ENCODE measurements at regions not wholly inside any gene's neighbourhood (a gene's known extent, or its start where the extent isn't known, plus 50 kb on each side); places are given as distances from the start of the nearest gene placed in this dataset.
"Not testable (repeated sequence)": the region's sequence is repeated elsewhere in the genome, so short reads cannot be mapped to it uniquely, and the experiment has no call there.

DNA sequence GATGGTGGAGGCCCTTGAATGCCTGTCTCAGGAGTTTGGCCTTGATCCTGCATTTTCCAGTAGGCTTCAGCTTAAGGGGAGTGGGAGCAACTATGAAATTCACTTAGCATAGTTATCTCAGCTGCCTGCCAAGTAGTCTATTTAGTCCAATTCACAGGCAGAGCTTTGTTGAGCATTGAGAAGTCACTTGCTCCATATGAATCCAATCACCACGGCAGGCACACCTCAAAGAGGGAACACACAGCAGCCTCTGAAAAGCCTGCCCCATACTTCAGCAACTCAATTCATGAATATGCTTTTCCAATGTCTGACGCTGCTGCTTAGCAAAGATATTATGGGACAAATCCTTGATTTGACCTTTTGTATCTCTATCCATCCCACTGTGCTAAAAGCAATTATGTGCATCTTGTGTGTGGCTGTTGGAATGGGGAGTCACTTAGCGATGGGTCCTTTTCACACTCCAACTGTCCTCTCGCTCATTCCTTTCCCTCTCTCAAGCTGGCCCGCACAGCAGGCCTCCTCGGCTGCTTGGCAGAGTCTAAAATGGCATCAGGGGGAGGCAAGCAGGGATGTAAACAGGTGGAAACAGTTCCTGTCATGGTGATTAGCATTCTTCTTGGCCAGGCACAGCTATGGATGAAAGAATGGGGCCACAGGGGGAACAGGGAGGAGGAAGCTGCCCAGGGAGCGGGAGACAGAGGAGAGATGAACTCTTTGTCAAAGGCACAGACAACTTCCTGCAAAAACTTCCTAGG, 56.0 kb upstream of the LRPPRC start:
- DNase-seq: no peak

DNA sequence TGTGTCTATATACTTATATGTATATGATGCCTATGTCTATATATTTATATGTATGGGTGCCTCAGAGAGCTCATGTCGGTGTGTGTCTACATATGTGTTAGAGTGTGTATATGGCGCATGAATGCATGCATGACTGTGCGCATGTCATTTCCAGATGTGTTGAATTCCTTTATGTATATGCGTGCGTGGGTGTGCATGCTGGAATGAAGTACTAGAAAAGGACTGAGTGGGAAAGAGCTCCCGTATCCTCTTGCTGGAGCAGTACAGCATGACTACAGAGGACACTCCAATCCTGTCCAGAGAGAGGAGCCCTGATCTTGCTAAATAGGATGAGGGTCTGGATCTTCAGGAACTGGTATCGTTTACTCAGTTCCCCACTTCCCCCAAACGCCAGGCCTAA, 56.8 kb upstream of the LRPPRC start:
- no peak for DNase-seq

DNA sequence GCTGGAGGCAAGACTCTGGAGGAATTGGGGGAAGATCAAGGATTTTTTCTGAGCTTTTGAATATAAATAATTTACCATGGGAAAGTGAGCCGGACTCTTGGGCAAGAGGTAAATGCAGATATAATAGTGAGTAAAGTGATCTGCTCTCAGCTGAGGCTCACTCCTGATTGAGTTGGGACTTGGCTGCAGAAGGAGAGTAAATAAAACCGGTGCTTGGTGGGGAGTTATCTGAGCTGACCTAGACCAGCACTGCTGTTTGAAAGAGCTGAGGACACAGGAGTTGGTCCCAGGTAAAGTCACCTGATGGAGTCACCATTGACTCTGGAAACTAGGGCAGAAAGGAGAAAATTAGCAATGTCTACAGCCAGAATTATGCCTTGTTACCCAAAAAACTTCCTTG, 57.3 kb upstream of the LRPPRC start:
- no peak for DNase-seq

DNA sequence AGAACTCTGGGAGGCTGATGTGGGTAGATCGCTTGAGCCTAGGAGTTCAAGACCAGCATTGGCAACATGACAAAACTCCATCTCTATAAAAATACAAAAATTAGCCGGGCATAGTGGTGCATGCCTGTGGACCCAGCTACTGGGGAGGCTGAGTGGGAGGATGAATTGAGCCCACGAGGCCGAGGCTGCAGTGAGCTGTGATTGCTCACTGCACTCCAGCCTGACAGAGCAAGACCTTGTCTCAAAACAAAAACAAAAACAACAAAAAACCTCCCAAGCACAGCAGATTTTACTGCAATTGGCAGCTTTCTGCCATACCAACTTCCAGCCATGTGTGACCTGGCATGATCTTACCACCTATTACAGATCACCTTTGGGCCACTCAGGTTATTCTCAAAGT, 57.7 kb upstream of the LRPPRC start:
- DNase-seq: no peak

DNA sequence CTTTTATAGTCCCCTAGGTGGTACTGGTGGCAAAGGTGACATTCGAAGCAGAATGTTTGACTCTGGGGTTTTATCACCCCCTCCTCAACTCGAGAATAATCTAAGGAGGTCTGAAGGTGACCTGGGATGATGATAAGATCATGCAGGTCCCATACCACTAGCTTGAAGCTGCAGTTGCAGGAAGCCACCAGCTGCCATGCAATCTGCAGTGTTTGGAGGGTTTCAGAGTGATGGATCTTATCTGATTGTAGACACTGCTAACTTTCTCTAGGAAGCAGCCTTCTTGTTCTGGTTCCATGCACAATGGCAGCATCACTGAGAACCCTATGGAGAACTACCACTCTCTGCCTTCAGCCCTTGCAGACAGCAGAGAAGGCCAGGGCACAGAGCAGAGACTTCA, 59.4 kb upstream of the LRPPRC start:
- no peak for DNase-seq

DNA sequence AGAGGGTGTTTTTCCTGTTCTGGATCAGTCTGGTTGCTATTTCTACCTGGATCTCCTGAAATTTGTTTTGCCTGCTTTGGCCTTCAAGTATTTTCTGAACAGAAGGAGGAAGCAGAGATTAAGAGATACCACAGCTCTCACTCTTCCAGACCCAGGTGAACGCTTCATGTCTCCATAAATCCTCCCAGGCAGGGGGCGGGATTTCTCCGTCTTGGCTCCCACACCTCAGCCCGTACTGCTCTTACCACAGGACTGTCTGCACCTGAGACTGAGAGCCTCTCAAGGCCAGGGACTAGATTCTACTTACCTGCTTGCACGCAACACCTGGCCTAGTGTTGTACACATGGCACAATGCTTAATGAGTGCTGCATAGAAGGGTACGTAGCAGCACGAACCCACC, 59.9 kb upstream of the LRPPRC start:
- DNase-seq: no peak

DNA sequence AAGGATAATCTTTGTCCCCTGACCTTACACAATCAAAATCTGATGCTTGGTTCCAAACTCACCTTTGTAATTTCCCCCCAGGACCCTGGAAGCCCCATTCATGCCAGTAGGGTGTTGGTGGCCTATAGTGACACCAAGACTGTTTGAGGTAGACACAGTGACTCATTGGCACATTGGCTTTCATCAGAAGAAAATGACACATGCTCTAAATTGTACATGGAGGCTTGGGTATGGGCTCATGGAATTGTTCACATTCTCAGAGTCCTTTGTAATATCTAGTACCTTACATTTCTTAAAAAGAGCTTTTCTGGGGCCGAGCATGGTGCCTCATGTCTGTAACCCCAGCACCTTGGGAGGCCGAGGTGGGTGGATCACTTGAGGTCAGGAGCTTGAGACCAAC, 61.2 kb upstream of the LRPPRC start:
- DNase-seq: no peak

DNA sequence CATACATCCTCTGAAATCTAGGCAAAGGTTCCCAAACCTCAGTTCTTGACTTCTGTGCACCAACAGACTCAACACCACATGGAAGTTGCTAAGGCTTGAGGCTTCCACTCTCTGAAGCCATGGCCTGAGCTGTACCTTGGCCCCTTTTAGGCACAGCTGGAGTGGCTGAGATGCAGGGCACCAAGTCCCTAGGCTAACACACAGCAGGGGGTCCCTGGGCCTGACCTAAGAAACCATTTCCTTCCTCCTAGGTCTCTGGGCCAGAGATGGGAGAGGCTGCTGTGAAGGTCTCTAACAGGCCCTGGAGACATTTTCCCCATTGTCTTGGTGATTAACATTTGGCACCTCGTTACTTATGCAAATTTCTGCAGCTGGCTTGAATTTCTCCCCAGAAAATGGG, 64.5 kb upstream of the LRPPRC start:
- DNase-seq: not testable (repeated sequence)

DNA sequence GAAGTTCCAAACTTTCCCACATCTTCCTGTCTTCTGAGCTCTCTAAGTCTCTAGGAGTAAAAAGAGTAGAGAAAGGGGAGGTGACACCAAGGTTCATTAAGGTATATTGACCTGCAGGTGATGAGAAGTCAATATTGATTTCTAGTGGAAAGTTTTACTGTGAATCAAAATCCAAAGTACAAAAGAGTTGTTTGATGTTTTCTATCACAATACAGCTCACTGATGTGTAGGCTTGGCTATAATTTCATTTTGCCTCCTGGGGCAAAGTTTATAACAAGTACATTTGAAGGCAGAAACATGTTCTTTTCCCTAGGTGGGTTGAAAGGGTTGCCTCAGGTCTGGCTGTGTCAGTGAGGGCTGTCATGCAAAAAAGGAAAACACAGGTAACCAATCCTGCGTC, 65.2 kb upstream of the LRPPRC start:
- DNase-seq: no peak

DNA sequence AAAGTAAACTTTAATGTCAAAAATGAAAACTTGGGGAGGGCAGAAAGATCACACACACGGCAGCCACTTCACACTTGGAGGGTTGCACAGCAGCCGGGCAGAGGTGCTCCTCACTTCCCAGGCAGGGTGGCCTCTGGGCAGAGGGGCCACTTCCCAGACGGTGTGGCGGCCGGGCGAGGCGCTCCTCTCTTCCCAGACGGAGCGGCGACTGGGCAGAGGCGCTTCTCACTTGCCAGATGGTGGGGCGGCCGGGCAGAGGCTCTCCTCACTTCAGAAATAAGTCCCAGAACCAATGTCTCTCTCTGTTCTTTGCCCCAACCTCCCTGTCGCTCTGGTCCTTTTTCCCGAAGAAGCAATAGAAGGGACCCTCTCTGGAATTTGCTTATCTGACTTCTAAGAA, 65.7 kb upstream of the LRPPRC start:
- no peak for DNase-seq

DNA sequence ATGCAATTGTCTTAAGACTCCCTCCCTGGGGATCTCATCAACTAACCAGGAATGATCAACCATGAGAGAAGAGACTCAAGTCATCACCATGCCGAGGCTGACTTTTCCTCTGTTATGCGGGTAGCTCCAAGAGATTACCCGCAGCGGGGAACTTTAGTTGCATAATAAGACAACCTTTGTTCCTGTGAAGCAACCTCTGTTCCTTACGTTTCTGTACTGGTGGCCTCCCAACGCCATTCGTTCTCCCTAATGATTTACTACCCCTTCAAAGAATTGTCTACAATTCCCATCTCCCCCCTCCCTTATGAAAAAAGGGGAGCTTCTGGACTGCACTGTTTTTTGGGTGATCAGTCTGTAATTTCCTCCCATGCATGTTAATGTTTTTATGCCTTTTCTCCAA, 66.1 kb upstream of the LRPPRC start:
- no peak for DNase-seq

DNA sequence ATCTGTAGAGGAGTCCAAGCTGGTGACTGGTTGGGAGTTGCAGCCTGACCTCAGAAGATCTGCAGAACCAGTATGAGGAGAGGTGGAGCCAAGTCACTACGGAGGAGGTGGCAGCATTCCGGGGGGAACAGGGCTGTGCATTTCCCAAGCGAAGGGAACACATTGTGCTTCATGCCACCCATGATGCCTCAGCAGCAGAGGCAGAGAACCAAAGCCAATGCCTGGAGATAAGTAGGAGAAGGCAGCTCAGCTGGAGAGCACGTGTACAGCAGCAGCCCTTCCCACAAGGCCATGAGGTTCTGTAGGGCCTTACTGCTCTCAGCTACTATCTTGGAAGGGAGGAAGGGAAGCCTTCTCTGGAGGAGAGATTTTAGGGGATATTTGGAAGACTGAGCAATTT, 67.2 kb upstream of the LRPPRC start:
- DNase-seq: no peak

DNA sequence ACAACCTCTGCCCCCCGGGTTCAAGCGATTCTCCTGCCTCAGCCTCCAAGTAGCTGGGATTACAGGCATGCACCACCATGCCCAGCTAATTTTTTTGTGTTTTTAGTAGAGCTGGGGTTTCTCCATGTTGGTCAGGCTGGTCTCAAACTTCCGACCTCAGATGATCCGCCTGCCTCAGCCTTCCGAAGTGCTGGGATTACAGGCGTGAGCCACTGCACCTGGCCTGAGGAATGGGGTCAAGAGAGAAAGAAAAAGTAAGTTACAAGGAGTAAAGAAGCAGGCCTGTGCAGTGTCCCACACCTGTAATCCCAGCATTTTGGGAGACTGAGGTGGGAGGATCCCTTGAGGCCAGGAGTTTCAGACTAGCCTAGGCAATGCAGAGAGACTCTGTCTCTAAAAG, 68.5 kb upstream of the LRPPRC start:
- DNase-seq: not testable (repeated sequence)

DNA sequence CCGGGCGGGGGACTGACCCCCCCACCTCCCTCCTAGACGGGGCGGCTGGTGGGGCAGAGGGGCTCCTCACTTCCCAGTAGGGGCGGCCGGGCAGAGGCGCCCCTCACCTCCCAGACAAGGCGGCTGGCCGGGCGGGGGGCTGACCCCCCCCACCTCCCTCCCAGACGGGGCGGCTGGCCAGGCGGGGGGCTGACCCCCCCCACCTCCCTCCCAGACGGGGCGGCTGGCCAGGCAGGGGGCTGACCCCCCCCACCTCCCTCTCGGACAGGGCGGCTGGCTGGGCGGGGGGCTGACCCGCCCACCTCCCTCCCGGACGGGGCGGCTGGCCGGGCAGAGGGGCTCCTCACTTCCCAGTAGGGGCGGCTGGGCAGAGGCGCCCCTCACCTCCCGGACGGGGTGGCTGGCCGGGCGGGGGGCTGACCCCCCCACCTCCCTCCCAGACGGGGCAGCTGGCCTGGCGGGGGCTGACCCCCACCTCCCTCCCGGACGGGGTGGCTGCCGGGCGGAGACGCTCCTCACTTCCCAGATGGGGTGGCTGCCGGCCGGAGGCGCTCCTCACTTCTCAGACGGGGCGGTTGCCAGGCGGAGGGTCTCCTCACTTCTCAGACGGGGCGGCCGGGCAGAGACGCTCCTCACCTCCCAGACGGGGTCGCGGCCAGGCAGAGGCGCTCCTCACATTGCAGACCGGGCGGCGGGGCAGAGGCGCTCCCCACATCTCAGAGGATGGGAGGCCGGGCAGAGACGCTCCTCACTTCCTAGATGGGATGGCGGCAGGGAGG, 71.4 kb upstream of the LRPPRC start:
- not testable (repeated sequence) for DNase-seq

DNA sequence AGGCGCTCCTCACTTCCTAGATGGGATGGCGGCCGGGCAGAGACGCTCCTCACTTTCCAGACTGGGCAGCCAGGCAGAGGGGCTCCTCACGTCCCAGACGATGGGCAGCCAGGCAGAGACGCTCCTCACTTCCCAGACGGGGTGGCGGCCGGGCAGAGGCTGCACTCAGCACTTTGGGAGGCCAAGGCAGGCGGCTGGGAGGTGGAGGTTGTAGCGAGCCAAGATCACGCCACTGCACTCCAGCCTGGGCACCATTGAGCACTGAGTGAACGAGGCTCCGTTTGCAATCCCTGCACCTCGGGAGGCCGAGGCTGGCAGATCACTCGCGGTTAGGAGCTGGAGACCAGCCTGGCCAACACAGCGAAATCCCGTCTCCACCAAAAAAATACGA, 72.0 kb upstream of the LRPPRC start:
- DNase-seq: not testable (repeated sequence)

DNA sequence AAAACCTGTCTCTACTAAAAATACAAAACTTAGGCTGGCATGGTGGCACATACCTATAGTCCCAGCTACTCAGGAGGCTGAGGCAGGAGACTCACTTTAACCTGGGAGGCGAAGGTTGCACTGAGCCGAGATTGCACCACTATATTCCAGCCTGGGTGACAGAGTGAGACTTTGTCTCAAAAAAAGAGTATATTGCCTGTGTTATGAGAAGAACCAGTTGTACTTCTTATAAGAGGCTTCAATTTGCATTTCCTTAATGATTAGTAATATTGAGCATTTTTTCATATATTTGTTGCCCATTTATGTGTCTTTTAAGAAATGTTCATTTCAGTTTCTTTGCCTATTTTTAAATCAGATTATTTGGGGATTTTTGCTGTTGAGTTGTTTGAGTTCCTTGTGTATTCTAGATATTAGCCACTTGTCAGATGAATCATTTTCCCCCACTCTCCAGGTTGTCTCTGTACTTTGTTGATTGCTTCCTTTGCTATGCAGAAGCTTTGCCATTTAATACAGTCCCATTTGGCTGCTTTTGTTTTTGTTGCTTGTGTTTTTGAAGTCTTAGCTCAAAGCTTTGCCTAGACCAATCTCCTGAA, 75.8 kb upstream of the LRPPRC start:
- DNase-seq: no peak

DNA sequence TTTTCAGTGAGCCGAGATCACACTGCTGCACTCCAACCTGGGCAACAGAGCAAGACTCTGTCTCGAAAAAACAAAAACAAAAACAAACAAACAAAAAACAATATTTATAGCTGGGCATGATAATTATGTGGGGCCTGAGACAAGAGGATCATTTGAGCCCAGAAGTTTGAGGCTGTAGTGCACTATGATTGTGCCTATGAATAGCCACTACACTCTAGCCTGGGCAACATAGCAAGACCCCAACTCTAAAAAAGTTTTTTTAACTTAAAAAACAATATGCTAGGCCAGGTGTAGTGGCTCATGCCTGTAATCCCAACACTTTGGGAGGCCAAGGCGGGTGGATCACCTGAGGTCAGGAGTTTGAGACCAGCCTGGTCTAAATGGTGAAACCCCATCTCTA, 77.9 kb upstream of the LRPPRC start:
- not testable (repeated sequence) for DNase-seq

DNA sequence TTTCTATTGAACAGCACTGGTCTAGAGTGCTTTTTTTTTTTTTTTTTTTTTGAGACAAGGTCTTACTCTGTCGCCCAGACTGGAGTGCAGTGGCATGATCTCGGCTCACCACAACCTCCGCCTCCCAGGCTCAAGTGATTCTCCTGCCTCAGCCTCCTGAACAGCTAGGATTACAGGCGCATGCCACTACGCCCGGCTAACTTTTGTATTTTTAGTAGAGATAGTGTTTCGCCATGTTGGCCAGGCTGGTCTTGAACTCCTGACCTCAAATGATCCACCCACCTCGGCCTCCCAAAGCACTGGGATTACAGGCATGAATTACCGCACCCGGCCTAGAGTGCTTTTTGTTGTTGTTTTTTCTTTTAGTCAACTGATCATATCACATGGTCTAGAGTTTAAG, 79.0 kb upstream of the LRPPRC start:
- DNase-seq: not testable (repeated sequence)

DNA sequence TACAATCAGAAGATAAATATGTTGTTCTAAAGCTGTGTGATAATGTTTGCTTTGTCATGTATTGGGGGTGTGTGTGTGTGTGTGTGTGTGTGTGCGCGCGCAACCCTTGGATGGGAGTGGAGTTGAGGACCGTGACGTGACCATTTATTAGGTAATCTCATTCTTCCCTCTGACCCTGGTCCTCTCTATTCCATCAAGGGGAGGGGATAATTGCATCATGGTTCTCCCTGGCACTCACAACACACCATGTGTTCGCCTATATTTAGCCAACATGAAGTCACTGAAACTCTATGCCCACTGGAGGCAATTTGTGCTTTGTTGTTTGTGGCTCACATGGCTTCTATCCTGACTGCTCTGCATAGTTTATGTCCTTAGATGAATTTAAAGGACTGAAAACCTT, 79.8 kb upstream of the LRPPRC start:
- peak; percentile 43 for DNase-seq

DNA sequence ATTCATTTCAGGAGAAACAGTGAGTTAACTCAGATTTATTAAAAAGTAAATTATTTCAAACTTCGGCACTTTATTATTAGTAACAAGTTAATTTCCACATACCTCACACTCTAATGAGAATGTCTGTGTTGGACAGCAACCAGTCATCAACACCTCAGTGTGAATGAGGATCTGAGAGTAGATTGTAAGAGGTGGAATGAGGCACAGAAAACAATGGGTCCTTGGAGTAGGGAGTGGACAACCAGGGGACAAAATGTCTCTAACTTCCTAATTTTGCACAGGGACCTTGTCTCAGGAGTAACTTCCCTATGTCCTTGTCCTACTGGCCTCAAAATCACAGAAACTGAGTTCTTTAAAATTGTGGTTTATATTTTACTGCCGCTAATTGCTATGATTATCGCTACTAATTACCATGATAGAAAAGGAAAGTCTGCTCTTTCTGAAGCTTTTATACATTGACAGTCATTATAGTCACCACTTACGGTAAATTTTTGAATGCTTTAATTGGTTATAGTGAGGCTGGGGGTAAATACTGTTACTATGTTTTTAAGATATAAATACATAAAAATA, 82.2 kb upstream of the LRPPRC start:
- no peak for DNase-seq

DNA sequence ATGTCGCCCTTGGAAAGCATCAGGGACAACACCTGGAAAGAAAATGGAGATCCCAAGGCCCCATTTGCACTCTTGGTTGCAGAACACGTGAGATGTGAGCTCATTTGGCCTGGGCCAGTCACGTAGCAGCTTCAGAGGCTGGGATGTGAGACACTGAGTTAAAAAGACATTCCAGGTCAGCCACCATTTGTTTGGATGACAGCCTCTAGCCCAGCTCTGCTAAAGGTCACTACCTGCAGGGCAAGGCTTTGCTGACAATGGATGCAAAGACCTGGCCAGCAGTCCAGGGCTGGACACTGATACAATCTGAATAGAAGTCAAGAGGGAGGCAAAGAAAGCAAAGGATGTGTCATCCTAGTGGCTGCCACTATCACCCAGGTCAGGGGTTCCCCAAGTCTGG, 83.9 kb upstream of the LRPPRC start:
- no peak for DNase-seq

DNA sequence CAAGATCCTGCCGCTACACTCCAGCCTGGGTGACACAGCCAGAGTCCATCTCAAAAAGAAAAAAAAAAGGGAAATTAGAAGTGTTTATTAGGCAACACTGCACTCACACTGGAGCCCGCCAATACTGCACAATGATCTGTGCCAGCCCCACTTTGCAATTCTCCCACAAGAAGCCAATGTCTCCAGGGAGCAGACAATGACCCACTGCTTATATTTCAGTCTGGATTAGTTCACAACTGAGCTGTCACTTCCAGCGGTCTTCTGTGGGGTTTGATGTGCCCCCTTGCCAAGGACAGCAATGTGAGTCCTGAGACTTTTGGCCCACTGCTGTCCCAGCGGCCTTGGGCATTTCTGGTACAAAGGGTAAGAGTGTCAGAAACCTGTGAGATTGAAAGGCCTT, 85.6 kb upstream of the PPM1B start:
- no peak for DNase-seq

DNA sequence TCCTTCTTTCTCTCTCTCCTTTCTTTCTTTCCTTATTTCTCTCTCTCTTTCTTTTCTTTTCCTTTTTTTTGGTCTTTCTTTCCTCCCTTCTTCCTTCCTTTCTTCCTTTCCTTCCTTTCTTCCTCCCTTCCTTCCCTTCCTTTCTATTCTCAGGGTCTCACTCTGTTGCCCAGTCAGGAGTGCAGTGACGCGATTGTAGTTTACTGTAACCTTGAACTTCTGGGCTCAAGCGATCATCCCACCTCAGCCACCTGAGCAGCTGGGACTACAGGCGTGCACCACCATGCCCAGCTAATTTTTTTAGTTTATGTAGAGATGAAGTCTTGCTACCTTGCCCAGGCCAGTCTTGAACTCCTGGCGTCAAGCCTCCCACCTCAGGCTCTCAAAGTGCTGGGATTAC, 83.8 kb upstream of the PPM1B start:
- DNase-seq: no peak

DNA sequence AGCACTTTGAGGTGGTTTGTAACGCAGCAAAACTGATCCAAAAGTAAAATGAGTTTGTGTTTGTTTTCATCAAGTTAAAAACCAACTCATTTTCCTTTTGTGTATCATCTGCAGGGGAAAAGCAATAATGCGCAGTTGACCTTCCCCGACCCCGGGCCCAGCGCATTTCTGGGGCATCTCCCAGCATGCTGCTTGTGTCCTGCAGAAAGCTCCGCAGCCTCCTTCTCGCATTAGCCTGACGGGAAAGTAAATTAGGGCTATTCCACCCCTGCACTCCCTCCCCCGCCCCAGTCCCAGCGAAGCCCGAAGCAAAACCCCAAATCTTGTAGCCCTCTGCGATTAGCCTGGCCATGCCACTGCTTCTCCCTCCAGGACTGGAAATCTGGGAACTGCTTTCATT, 82.0 kb upstream of the PPM1B start:
- no peak for DNase-seq

All from NCI-H2029 (cell line).